CD14-positive monocyte (primary cell): ENCODE measurements at regions not wholly inside any gene's neighbourhood (a gene's known extent, or its start where the extent isn't known, plus 50 kb on each side); places are given as distances from the start of the nearest gene placed in this dataset.

Experiments used
- DNase-seq, 3 donors: peaks; one replicate each; pipeline ENCODE4 v3.0.0-alpha.2; 2011 to 2022
- H2AFZ ChIP-seq: 2 replicates; pipeline ENCODE4 v1.6.0; 2012; ENCODE audit warnings: mild to moderate bottlenecking, low read depth, low read length, inconsistent platforms; ENCODE audit not compliant: insufficient read depth, poor library complexity, severe bottlenecking
- H3K27ac ChIP-seq, 2 donors: 1 replicate in 1 of 2; 2 replicates in 1 of 2; pipeline ENCODE4 v1.5.1; 2012 to 2013; ENCODE audit warnings: low read length in 2 of 2, control low read depth in 1 of 2, inconsistent platforms in 1 of 2, low read depth in 1 of 2, mild to moderate bottlenecking in 1 of 2
- H3K27me3 ChIP-seq, 2 donors: one replicate each; pipeline versions ENCODE4 v1.6.0 to v1.6.1; 2011 to 2013; ENCODE audit warnings: low read length in 2 of 2; ENCODE audit not compliant: control insufficient read depth in 2 of 2, insufficient read depth in 2 of 2
- H3K36me3 ChIP-seq, 2 donors: replicated peaks in 1 of 2; 1 replicate in 1 of 2; 2 replicates in 1 of 2; pipeline versions ENCODE4 v1.5.1 to v1.6.1; 2012 to 2013; ENCODE audit warnings: low read length in 2 of 2, control low read depth in 1 of 2, inconsistent platforms in 1 of 2, mild to moderate bottlenecking in 1 of 2; ENCODE audit not compliant: insufficient read depth in 2 of 2, control insufficient read depth in 1 of 2
- H3K4me1 ChIP-seq, 2 donors: 1 replicate in 1 of 2; 2 replicates in 1 of 2; pipeline versions ENCODE4 v1.5.1 to v1.6.1; 2012 to 2013; ENCODE audit warnings: low read length in 2 of 2, control low read depth in 1 of 2, inconsistent platforms in 1 of 2, mild to moderate bottlenecking in 1 of 2, moderate library complexity in 1 of 2; ENCODE audit not compliant: insufficient read depth in 2 of 2, control insufficient read depth in 1 of 2
- H3K4me2 ChIP-seq: replicated peaks from 2 replicates; pipeline ENCODE3; 2012; ENCODE audit warnings: low read length, moderate library complexity, mild to moderate bottlenecking; ENCODE audit not compliant: poor library complexity, severe bottlenecking; ENCODE audit errors: extremely low read depth
- H3K4me3 ChIP-seq, 3 experiments: fragments of 200-600 bp in 1 of 3; sonication (generic) in 1 of 3; replicated peaks in 1 of 3; 1 replicate in 2 of 3; 2 replicates in 1 of 3; pipeline ENCODE4 v1.5.1; 2011 to 2013; ENCODE audit warnings: low read length in 3 of 3, mild to moderate bottlenecking in 3 of 3, control low read depth in 2 of 3, low read depth in 2 of 3, inconsistent platforms in 1 of 3, moderate library complexity in 1 of 3
- H3K79me2 ChIP-seq: 2 replicates; pipeline ENCODE4 v1.6.0; 2012; ENCODE audit warnings: mild to moderate bottlenecking, control low read depth, inconsistent platforms, low read length, moderate library complexity; ENCODE audit not compliant: insufficient read depth
- H3K9ac ChIP-seq: 2 replicates; pipeline ENCODE4 v1.6.0; 2017; ENCODE audit warnings: low read length, mild to moderate bottlenecking; ENCODE audit not compliant: insufficient read depth, poor library complexity, severe bottlenecking
- H3K9me3 ChIP-seq, 2 donors: replicated peaks in 1 of 2; 1 replicate in 1 of 2; 2 replicates in 1 of 2; pipeline versions ENCODE4 v1.5.1 to v1.6.1; 2012 to 2013; ENCODE audit warnings: low read length in 2 of 2, control low read depth in 1 of 2; ENCODE audit not compliant: control insufficient read depth in 1 of 2, insufficient read depth in 1 of 2
- H4K20me1 ChIP-seq: 2 replicates; pipeline ENCODE4 v1.6.0; 2012; ENCODE audit warnings: mild to moderate bottlenecking, low read length, control low read depth, moderate library complexity; ENCODE audit not compliant: insufficient read depth
- H3K27ac Mint-ChIP-seq, 7 donors: one replicate each; pipeline ENCODE4 v1.8.0; 2020; ENCODE audit warnings: mild to moderate bottlenecking in 7 of 7, mixed read lengths in 7 of 7, moderate library complexity in 6 of 7, inconsistent platforms in 2 of 7
- H3K27me3 Mint-ChIP-seq, 3 donors: one replicate each; pipeline ENCODE4 v1.8.0; 2021 to 2022; ENCODE audit warnings: low read depth in 3 of 3, mild to moderate bottlenecking in 3 of 3, mixed read lengths in 3 of 3, moderate library complexity in 3 of 3, inconsistent platforms in 1 of 3
- H3K36me3 Mint-ChIP-seq, 2 donors: one replicate each; pipeline ENCODE4 v1.8.0; 2020; ENCODE audit warnings: mixed read lengths in 2 of 2, inconsistent platforms in 1 of 2, mild to moderate bottlenecking in 1 of 2
- H3K4me1 Mint-ChIP-seq: one replicate; pipeline ENCODE4 v1.8.0; 2020; ENCODE audit warnings: mild to moderate bottlenecking, mixed read lengths
- H3K4me3 Mint-ChIP-seq, 2 donors: one replicate each; pipeline ENCODE4 v1.8.0; 2020; ENCODE audit warnings: mild to moderate bottlenecking in 2 of 2, mixed read lengths in 2 of 2, moderate library complexity in 1 of 2
- H3K9me3 Mint-ChIP-seq, 7 donors: one replicate each; pipeline ENCODE4 v1.8.0; 2020 to 2022; ENCODE audit warnings: mixed read lengths in 7 of 7, mild to moderate bottlenecking in 6 of 7, moderate library complexity in 6 of 7, inconsistent platforms in 2 of 7
- CTCF ChIP-seq: fragments of 200-600 bp; IDR thresholded peaks from one replicate; pipeline ENCODE4 v1.8.0; 2022; ENCODE audit warnings: antibody characterized with exemption, mild to moderate bottlenecking
- WGBS: methylation state at CpG from one replicate; pipeline ENCODE4 v1.1.5; 2013; ENCODE audit warnings: missing lambda C conversion rate; ENCODE audit not compliant: insufficient coverage; 5-methylcytosine and 5-hydroxymethylcytosine counted together
- intact Hi-C, 2 donors: fragments of 100-400 bp; cut with micrococcal nuclease; formaldehyde crosslinking; loops; one replicate each; pipeline versions ENCODE4 v1.15.0 to v1.15.1; 2023

DNA sequence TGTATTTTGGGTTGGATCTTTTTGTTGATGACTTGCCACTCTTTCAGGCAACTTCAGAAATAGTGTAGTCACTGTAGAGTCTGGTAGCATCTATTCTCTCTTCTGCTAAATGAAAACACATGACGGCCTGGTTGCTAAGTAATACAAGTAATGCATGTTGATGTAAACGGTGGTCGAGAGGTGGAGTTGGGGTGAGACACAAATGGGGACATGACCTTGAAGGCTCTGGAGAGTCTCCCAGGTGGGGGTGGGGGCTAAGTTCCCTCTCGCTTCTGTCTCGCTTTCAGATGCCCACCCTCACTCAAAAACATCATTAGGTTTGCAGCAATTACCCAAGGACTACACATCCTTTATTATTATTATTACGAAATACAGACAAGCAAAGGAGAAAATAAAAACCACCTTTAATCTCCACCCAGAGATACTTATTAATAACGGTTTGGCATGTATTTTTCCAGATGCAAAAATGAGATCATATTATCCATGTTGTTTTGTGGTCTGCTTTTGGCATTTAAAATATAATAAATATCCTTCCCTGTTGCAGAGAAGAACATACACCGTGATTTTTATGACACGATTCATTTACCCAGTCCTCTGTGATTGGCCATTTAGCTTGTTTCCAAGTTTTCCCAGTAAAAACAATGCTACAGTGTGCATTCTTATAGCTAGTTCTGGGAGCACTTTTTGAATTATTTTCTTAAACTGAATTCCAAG, 138.1 kb downstream of the MIS18A start:
- no peaks in the 10 kb centered on the region for H3K79me2 ChIP-seq
- no peak overlapping the region for H3K9ac ChIP-seq
- H3K4me2 ChIP-seq: no peak overlapping the region
- H3K27me3 ChIP-seq: no peaks in the 10 kb centered on the region
- H4K20me1 ChIP-seq: no peaks in the 10 kb centered on the region
- peaks cover 0 to 11% of the 10 kb centered on the region in 2 donors for H3K9me3 ChIP-seq
- DNase-seq: no peak
- no peaks in the 10 kb centered on the region for H3K36me3 Mint-ChIP-seq
- WGBS: no CpG with 5 or more reads among the region's 9 CpGs
- H3K4me3 ChIP-seq: no peak overlapping the region
- intact Hi-C loops: no loop called here
- no peak overlapping the region for H3K27ac Mint-ChIP-seq
- H3K27me3 Mint-ChIP-seq: peaks cover 0 to 5% (median 3%) of the 10 kb centered on the region in 3 donors
- no peak overlapping the region for H2AFZ ChIP-seq
- H3K36me3 ChIP-seq: no peaks in the 10 kb centered on the region
- H3K27ac ChIP-seq: no peak overlapping the region
- no peak overlapping the region for H3K4me3 Mint-ChIP-seq
- H3K9me3 Mint-ChIP-seq: peaks cover 0 to 10% (median 8%) of the 10 kb centered on the region in 7 donors
- no peaks in the 10 kb centered on the region for H3K4me1 ChIP-seq
- no peak for TF ChIP-seq CTCF
- H3K4me1 Mint-ChIP-seq: no peaks in the 10 kb centered on the region

GRCh38 chr21:32140151-32140550, 138.7 kb downstream of the MIS18A start:
- Mint-ChIP-seq H3K4me3 (no peak overlapping the region), H3K27ac (no peak overlapping the region), H3K9me3 (peaks cover 0 to 10% (median 8%) of the 10 kb centered on the region in 7 donors), H3K36me3 (no peaks in the 10 kb centered on the region), H3K27me3 (peaks cover 0 to 5% (median 3%) of the 10 kb centered on the region in 3 donors), H3K4me1 (no peaks in the 10 kb centered on the region)
- TF ChIP-seq CTCF: no peak
- no peak overlapping the region for H3K4me3 ChIP-seq
- intact Hi-C loops: no loop called here
- DNase-seq: no peak
- H3K27me3 ChIP-seq: no peaks in the 10 kb centered on the region
- H3K4me1 ChIP-seq: no peaks in the 10 kb centered on the region
- no peak overlapping the region for H3K9ac ChIP-seq
- no peaks in the 10 kb centered on the region for H3K79me2 ChIP-seq
- H3K4me2 ChIP-seq: no peak overlapping the region
- 97% methylated on average over 3 of the region's 4 CpGs for WGBS
- no peaks in the 10 kb centered on the region for H4K20me1 ChIP-seq
- no peaks in the 10 kb centered on the region for H3K36me3 ChIP-seq
- peaks cover 0 to 11% of the 10 kb centered on the region in 2 donors for H3K9me3 ChIP-seq
- H3K27ac ChIP-seq: no peak overlapping the region
- no peak overlapping the region for H2AFZ ChIP-seq
